H1 (cell line): ENCODE measurements at regions not wholly inside any gene's neighbourhood (a gene's known extent, or its start where the extent isn't known, plus 50 kb on each side); places are given as distances from the start of the nearest gene placed in this dataset.

Source experiments
- CTCF ChIA-PET: fragments of 300-600 bp; sonication (Branson Sonifier 250); formaldehyde crosslinking; loops from one replicate; lab custom pipeline; 2021; ENCODE audit not compliant: partially characterized antibody; lab: Charles Lee
- POLR2A ChIA-PET: fragments of 300-600 bp; sonication (Branson Sonifier 250); formaldehyde crosslinking; loops from one replicate; lab custom pipeline; 2021; ENCODE audit warnings: inconsistent platforms; ENCODE audit not compliant: partially characterized antibody; lab: Charles Lee
- DNase-seq, 2 experiments: peaks; one replicate each; pipeline versions ENCODE4 v3.0.0 to v3.0.0-alpha.2; 2010 to 2022; ENCODE audit warnings: low spot score in 2 of 2, low read depth in 1 of 2, mixed read lengths in 1 of 2
- FAIRE-seq: peaks from 2 replicates; lab custom pipeline; 2011; peaks lifted over from hg19 to GRCh38; lab: Jason Lieb, UNC
- H2AFZ ChIP-seq: 2 replicates; pipeline ENCODE4 v1.8.1; 2012; ENCODE audit warnings: low read length, inconsistent platforms
- H2AK5ac ChIP-seq: 2 replicates; pipeline ENCODE4 v1.6.1; 2013; ENCODE audit warnings: low read depth, low read length
- H2BK120ac ChIP-seq: replicated peaks from 2 replicates; pipeline ENCODE3; 2013; ENCODE audit warnings: low read depth, low read length, inconsistent platforms
- H2BK12ac ChIP-seq: 2 replicates; pipeline ENCODE4 v1.6.1; 2013; ENCODE audit warnings: low read depth, low read length
- H2BK15ac ChIP-seq: 2 replicates; pipeline ENCODE4 v1.6.1; 2013; ENCODE audit warnings: low read length
- H2BK20ac ChIP-seq: 2 replicates; pipeline ENCODE4 v1.6.1; 2013; ENCODE audit warnings: low read length
- H2BK5ac ChIP-seq: 2 replicates; pipeline ENCODE4 v1.6.1; 2013; ENCODE audit warnings: low read depth, low read length
- H3K14ac ChIP-seq: 2 replicates; pipeline ENCODE4 v1.6.1; 2013; ENCODE audit warnings: inconsistent platforms; ENCODE audit not compliant: insufficient read length
- H3K18ac ChIP-seq: 2 replicates; pipeline ENCODE4 v1.6.1; 2013; ENCODE audit warnings: low read length; ENCODE audit errors: extremely low read depth
- H3K23ac ChIP-seq: 2 replicates; pipeline ENCODE4 v1.6.1; 2013; ENCODE audit warnings: inconsistent platforms; ENCODE audit not compliant: insufficient read length
- H3K23me2 ChIP-seq: 2 replicates; pipeline ENCODE4 v1.6.1; 2013; ENCODE audit warnings: low read depth, low read length
- H3K27ac ChIP-seq: 2 replicates; pipeline ENCODE4 v1.6.1; 2011; ENCODE audit warnings: low read depth, low read length, inconsistent platforms
- H3K27me3 ChIP-seq, 4 experiments: replicated peaks in 1 of 4; 1 replicate in 1 of 4; 2 replicates in 3 of 4; pipeline versions ENCODE4 v1.6.1 to v1.8.1; 2011 to 2013; ENCODE audit warnings: low read length in 3 of 4, mild to moderate bottlenecking in 3 of 4, inconsistent platforms in 2 of 4, mixed read lengths in 2 of 4, moderate library complexity in 1 of 4; ENCODE audit not compliant: control insufficient read depth in 3 of 4, insufficient read depth in 3 of 4; ENCODE audit errors: extremely low read depth in 1 of 4
- H3K36me3 ChIP-seq, 4 experiments: 2 replicates each; pipeline versions ENCODE4 v1.6.1 to v1.8.1; 2011 to 2013; ENCODE audit warnings: mild to moderate bottlenecking in 4 of 4, low read length in 3 of 4, moderate library complexity in 2 of 4, control low read depth in 1 of 4, inconsistent platforms in 1 of 4; ENCODE audit not compliant: insufficient read depth in 4 of 4, control insufficient read depth in 2 of 4
- H3K4ac ChIP-seq: replicated peaks from 2 replicates; pipeline ENCODE3; 2013; ENCODE audit warnings: low read length, low read depth, mixed read lengths, inconsistent platforms; ENCODE audit not compliant: insufficient read length
- H3K4me1 ChIP-seq, 4 experiments: replicated peaks in 1 of 4; 1 replicate in 1 of 4; 2 replicates in 3 of 4; pipeline versions ENCODE4 v1.6.1 to v1.8.1; 2011 to 2013; ENCODE audit warnings: low read length in 3 of 4, inconsistent platforms in 2 of 4, mixed read lengths in 1 of 4; ENCODE audit not compliant: insufficient read depth in 4 of 4, control insufficient read depth in 3 of 4
- H3K4me2 ChIP-seq, 2 experiments: 2 replicates each; pipeline versions ENCODE4 v1.6.1 to v1.8.1; 2011 to 2013; ENCODE audit warnings: low read depth in 2 of 2, low read length in 2 of 2, control low read depth in 1 of 2, inconsistent platforms in 1 of 2, mild to moderate bottlenecking in 1 of 2; ENCODE audit not compliant: insufficient read depth in 1 of 2
- H3K4me3 ChIP-seq, 4 experiments: fragments of 200-600, 300-600 bp in 1 of 4; sonication (generic), shearing (Covaris generic), sonication (Bioruptor Twin) in 1 of 4; 2 replicates each; pipeline versions ENCODE4 v1.5.1 to v1.8.1; 2011 to 2016; ENCODE audit warnings: low read length in 4 of 4, low read depth in 3 of 4, control low read depth in 2 of 4, inconsistent platforms in 2 of 4, mild to moderate bottlenecking in 2 of 4, mixed read lengths in 1 of 4, moderate library complexity in 1 of 4; ENCODE audit not compliant: insufficient read depth in 2 of 4; ENCODE audit errors: extremely low read depth in 1 of 4
- H3K56ac ChIP-seq: replicated peaks from 2 replicates; pipeline ENCODE3; 2013; ENCODE audit warnings: low read depth, mild to moderate bottlenecking, mixed read lengths, low read length, inconsistent platforms; ENCODE audit not compliant: insufficient read length
- H3K79me1 ChIP-seq: 2 replicates; pipeline ENCODE4 v1.6.1; 2013; ENCODE audit warnings: low read depth, low read length, control low read depth
- H3K79me2 ChIP-seq, 2 experiments: 2 replicates each; pipeline versions ENCODE4 v1.6.1 to v1.8.1; 2012 to 2013; ENCODE audit warnings: low read length in 2 of 2, mild to moderate bottlenecking in 2 of 2, inconsistent platforms in 1 of 2; ENCODE audit not compliant: insufficient read depth in 2 of 2, control insufficient read depth in 1 of 2
- H3K9ac ChIP-seq, 4 experiments: replicated peaks in 1 of 4; 1 replicate in 1 of 4; 2 replicates in 3 of 4; pipeline versions ENCODE4 v1.6.1 to v1.8.1; 2011 to 2013; ENCODE audit warnings: low read depth in 3 of 4, low read length in 3 of 4, control low read depth in 2 of 4, mild to moderate bottlenecking in 2 of 4, moderate library complexity in 2 of 4, inconsistent platforms in 1 of 4; ENCODE audit errors: extremely low read depth in 1 of 4
- H3K9me3 ChIP-seq, 2 experiments: 2 replicates each; pipeline versions ENCODE4 v1.6.1 to v1.8.1; 2012 to 2013; ENCODE audit warnings: mild to moderate bottlenecking in 2 of 2, moderate library complexity in 2 of 2, control low read depth in 1 of 2, inconsistent platforms in 1 of 2, low read depth in 1 of 2, low read length in 1 of 2, mixed read lengths in 1 of 2; ENCODE audit not compliant: insufficient read depth in 2 of 2
- H4K20me1 ChIP-seq, 2 experiments: replicated peaks in 1 of 2; 2 replicates each; pipeline versions ENCODE3 to v1.8.1; 2011 to 2013; ENCODE audit warnings: inconsistent platforms in 2 of 2, low read length in 2 of 2, mild to moderate bottlenecking in 1 of 2; ENCODE audit not compliant: insufficient read depth in 2 of 2, control insufficient read depth in 1 of 2
- H4K5ac ChIP-seq: 2 replicates; pipeline ENCODE4 v1.6.1; 2013; ENCODE audit warnings: low read length, low read depth, mixed read lengths, inconsistent platforms; ENCODE audit not compliant: insufficient read length
- H4K8ac ChIP-seq: 2 replicates; pipeline ENCODE4 v1.8.0; 2013; ENCODE audit warnings: mild to moderate bottlenecking, moderate library complexity, low read length, inconsistent platforms; ENCODE audit not compliant: insufficient read depth; ENCODE audit errors: extremely low read depth
- H4K91ac ChIP-seq: replicated peaks from 2 replicates; pipeline ENCODE3; 2013; ENCODE audit warnings: low read length, mixed read lengths, inconsistent platforms; ENCODE audit not compliant: insufficient read length
- EGR1 ChIP-seq: IDR thresholded peaks from 2 replicates; pipeline ENCODE4 v1.6.1; 2011; ENCODE audit warnings: low read depth, low read length, borderline replicate concordance
- EP300 ChIP-seq, 2 experiments: IDR thresholded peaks; 1 replicate in 1 of 2; 2 replicates in 1 of 2; pipeline ENCODE4 v1.6.1; 2011 to 2012; ENCODE audit warnings: low read depth in 2 of 2, low read length in 2 of 2, mild to moderate bottlenecking in 2 of 2, borderline replicate concordance in 1 of 2, inconsistent platforms in 1 of 2, moderate library complexity in 1 of 2
- HDAC2 ChIP-seq, 2 experiments: fragments of 300-600 bp in 1 of 2; sonication (generic) in 1 of 2; IDR thresholded peaks; 2 replicates each; pipeline ENCODE4 v1.6.1; 2011 to 2012; ENCODE audit warnings: low read depth in 2 of 2, low read length in 2 of 2, mild to moderate bottlenecking in 2 of 2, moderate library complexity in 2 of 2, borderline replicate concordance in 1 of 2, inconsistent platforms in 1 of 2
- JUN ChIP-seq: IDR thresholded peaks from 2 replicates; pipeline ENCODE4 v1.6.1; 2011; ENCODE audit warnings: low read depth, mild to moderate bottlenecking, improper control_type of control experiment, low read length
- JUND ChIP-seq: IDR thresholded peaks from 2 replicates; pipeline ENCODE4 v1.6.1; 2011; ENCODE audit warnings: mild to moderate bottlenecking, improper control_type of control experiment, low read length
- KDM4A ChIP-seq: IDR thresholded peaks from one replicate; pipeline ENCODE4 v1.7.1; 2012; ENCODE audit warnings: low read depth, mild to moderate bottlenecking, moderate library complexity, low read length, inconsistent platforms; ENCODE audit not compliant: severe bottlenecking
- POLR2AphosphoS5 ChIP-seq: IDR thresholded peaks from 2 replicates; pipeline ENCODE4 v1.6.1; 2011; ENCODE audit warnings: low read depth, low read length
- YY1 ChIP-seq: IDR thresholded peaks from 2 replicates; pipeline ENCODE4 v1.6.1; 2011; ENCODE audit warnings: low read depth, mild to moderate bottlenecking, low read length
- WGBS, 2 experiments: shearing (Covaris generic) in 1 of 2; methylation state at CpG; one replicate each; pipeline versions ENCODE4 v1.1.6 to v1.1.7; 2013 to 2015; ENCODE audit warnings: low lambda C conversion rate in 2 of 2, mixed read lengths in 2 of 2, inconsistent platforms in 1 of 2, low coverage in 1 of 2, missing lambda C conversion rate in 1 of 2; ENCODE audit not compliant: insufficient replicate concordance in 2 of 2, insufficient coverage in 1 of 2, insufficient read length in 1 of 2; ENCODE audit errors: extremely low coverage in 1 of 2, missing lambda C conversion rate in 1 of 2; 5-methylcytosine and 5-hydroxymethylcytosine counted together

DNA sequence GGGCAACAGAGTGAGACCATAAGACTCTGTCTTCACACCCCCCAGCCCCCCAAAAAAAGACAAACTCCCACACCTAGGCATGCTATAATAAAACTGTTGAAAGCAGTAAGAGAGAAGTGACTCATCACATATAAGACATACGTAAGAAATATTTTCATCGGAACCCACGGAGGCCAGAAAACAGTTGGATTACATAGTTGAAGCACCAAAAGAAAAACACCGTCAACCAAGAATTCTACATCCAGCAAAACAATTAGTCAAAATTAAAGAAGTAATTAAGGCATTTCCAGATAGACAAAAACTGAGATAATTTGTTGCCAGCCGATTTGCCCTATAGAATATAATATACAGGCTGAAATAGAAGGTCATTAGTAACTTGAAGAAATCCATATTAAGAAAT, 128.7 kb downstream of the VAPA start:
- H2BK15ac ChIP-seq = no peak overlapping the region
- TF ChIP-seq POLR2AphosphoS5 (no peak), JUN (no peak), KDM4A (no peak), YY1 (no peak), EGR1 (no peak), JUND (no peak), HDAC2 (IDR thresholded peaks at IDR 0.05; ENCODE audit: borderline replicate concordance in 1 of 2, low read depth in 2 of 2, low read length in 2 of 2) (no peak), EP300 (IDR thresholded peaks at IDR 0.05; ENCODE audit: borderline replicate concordance in 1 of 2, low read depth in 2 of 2, low read length in 2 of 2) (no peak)

More for the DNA sequence above, 128.7 kb downstream of the VAPA start:
- Histone ChIP-seq H2BK12ac (no peak overlapping the region), H3K9ac (no peak overlapping the region), H3K4ac (no peak overlapping the region), H4K5ac (no peak overlapping the region), H4K91ac (no peak overlapping the region), H2BK120ac (no peak overlapping the region), H3K4me3 (no peak overlapping the region), H3K56ac (no peak overlapping the region), H2AFZ (no peak overlapping the region), H3K79me1 (no peaks in the 10 kb centered on the region), H3K23ac (no peak overlapping the region), H4K8ac (no peak overlapping the region), H3K4me1 (peaks cover 0 to 5% (median 3%) of the 10 kb centered on the region in 4 experiments; a peak in 4 of 7 replicates), H4K20me1 (no peaks in the 10 kb centered on the region), H3K27ac (no peak overlapping the region), H3K4me2 (no peak overlapping the region), H3K9me3 (peaks cover 3 to 5% of the 10 kb centered on the region in 2 experiments; a peak in 2 of 4 replicates), H2AK5ac (no peak overlapping the region), H3K27me3 (no peaks in the 10 kb centered on the region), H3K36me3 (no peaks in the 10 kb centered on the region), H3K79me2 (no peaks in the 10 kb centered on the region), H3K23me2 (no peaks in the 10 kb centered on the region), H3K18ac (no peak overlapping the region), H3K14ac (no peak overlapping the region), H2BK5ac (no peak overlapping the region), H2BK20ac (no peak overlapping the region)
- FAIRE-seq (no peak), DNase-seq (no peak)
- 94% methylated on average over 5 of the region's 5 CpGs; no CpG with 5 or more reads in 1 of the 2 experiments for WGBS, 2 experiments
- ChIA-PET CTCF (interaction anchor here (2.1 kb wide), 1 partner anchor 10 kb away, joined by 10 read pairs; no protein-coding TSS in a partner anchor), POLR2A (no interaction called here)
